ENCODE measurements at regions not wholly inside any gene's neighbourhood (a gene's known extent, or its start where the extent isn't known, plus 50 kb on each side); places are given as distances from the start of the nearest gene placed in this dataset.

- no peak for ATAC-seq
- no peak for TF ChIP-seq PPARA (CRISPR knock-in tag; IDR thresholded peaks at IDR 0.05; ENCODE audit: borderline replicate concordance)
- TF ChIP-seq ZNF8 (CRISPR knock-in tag; IDR thresholded peaks at IDR 0.05), result no peak
- no peak for TF ChIP-seq ZC3H10 (CRISPR knock-in tag; IDR thresholded peaks at IDR 0.05)
- no peak for TF ChIP-seq PATZ1 (CRISPR knock-in tag; IDR thresholded peaks at IDR 0.05; ENCODE audit: borderline replicate concordance)
- TF ChIP-seq TOX (CRISPR knock-in tag; IDR thresholded peaks at IDR 0.05; ENCODE audit: borderline replicate concordance), result no peak
- no peak for TF ChIP-seq ZFP30 (CRISPR knock-in tag; IDR thresholded peaks at IDR 0.05)
- TF ChIP-seq ESRRG (CRISPR knock-in tag; IDR thresholded peaks at IDR 0.05), result no peak
- no peak for TF ChIP-seq ARNTL (CRISPR knock-in tag; IDR thresholded peaks at IDR 0.05; ENCODE audit: borderline replicate concordance, low read depth)
- TF ChIP-seq, protein P1, sequence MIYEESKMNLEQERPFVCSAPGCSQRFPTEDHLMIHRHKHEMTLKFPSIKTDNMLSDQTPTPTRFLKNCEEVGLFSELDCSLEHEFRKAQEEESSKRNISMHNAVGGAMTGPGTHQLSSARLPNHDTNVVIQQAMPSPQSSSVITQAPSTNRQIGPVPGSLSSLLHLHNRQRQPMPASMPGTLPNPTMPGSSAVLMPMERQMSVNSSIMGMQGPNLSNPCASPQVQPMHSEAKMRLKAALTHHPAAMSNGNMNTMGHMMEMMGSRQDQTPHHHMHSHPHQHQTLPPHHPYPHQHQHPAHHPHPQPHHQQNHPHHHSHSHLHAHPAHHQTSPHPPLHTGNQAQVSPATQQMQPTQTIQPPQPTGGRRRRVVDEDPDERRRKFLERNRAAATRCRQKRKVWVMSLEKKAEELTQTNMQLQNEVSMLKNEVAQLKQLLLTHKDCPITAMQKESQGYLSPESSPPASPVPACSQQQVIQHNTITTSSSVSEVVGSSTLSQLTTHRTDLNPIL (CRISPR knock-in tag; IDR thresholded peaks at IDR 0.05; ENCODE audit: low read depth), result no peak
- no peak for TF ChIP-seq OSR1 (CRISPR knock-in tag; IDR thresholded peaks at IDR 0.05)
- TF ChIP-seq CSDC2 (CRISPR knock-in tag; IDR thresholded peaks at IDR 0.05), result no peak
- no peak for TF ChIP-seq ZNF565 (CRISPR knock-in tag; conservative IDR thresholded peaks at IDR 0.05; ENCODE audit: low read depth)
- TF ChIP-seq BACH2 (CRISPR knock-in tag; IDR thresholded peaks at IDR 0.05; ENCODE audit: borderline replicate concordance), result no peak
- no peak for TF ChIP-seq RARB (CRISPR knock-in tag; IDR thresholded peaks at IDR 0.05)
- TF ChIP-seq CSRNP3 (CRISPR knock-in tag; IDR thresholded peaks at IDR 0.05), result no peak
- TF ChIP-seq ZFP3 (CRISPR knock-in tag; IDR thresholded peaks at IDR 0.05), result no peak
- TF ChIP-seq ISL1 (CRISPR knock-in tag; IDR thresholded peaks at IDR 0.05), result no peak
Observed at GRCh38 chr4:71275004-71275403, 63.8 kb upstream of the SLC4A4 start.

DNA sequence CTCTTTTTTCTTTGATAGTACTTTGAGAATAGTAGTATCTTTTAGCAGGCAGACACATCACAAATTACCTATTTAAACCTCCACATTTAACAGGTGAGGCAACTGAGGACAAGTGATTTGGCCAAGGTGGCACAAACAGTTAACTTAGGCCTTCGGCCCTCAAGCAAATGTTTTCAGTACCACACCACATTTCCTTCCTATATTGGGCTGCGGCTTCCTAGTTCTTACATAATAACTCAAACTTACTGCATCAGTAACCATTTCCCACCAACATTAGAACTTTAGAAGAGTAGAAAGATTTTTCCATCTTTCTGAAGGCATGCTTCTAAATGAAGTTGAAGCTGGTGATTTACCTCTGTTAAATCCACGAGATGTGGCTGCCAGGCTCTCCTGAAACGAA, 63.2 kb upstream of the SLC4A4 start:
- no peak for TF ChIP-seq ARNTL (CRISPR knock-in tag; IDR thresholded peaks at IDR 0.05; ENCODE audit: borderline replicate concordance, low read depth)
- TF ChIP-seq PPARA (CRISPR knock-in tag; IDR thresholded peaks at IDR 0.05; ENCODE audit: borderline replicate concordance), result no peak
- TF ChIP-seq CSDC2 (CRISPR knock-in tag; IDR thresholded peaks at IDR 0.05), result no peak
- no peak for TF ChIP-seq ZNF8 (CRISPR knock-in tag; IDR thresholded peaks at IDR 0.05)
- TF ChIP-seq OSR1 (CRISPR knock-in tag; IDR thresholded peaks at IDR 0.05), result no peak
- TF ChIP-seq PATZ1 (CRISPR knock-in tag; IDR thresholded peaks at IDR 0.05; ENCODE audit: borderline replicate concordance), result no peak
- no peak for TF ChIP-seq ZFP3 (CRISPR knock-in tag; IDR thresholded peaks at IDR 0.05)
- TF ChIP-seq POU6F1 (CRISPR knock-in tag; IDR thresholded peaks at IDR 0.05; ENCODE audit: borderline replicate concordance, low read depth), result no peak
- no peak for TF ChIP-seq ZFP30 (CRISPR knock-in tag; IDR thresholded peaks at IDR 0.05)
- ATAC-seq, result no peak

DNA sequence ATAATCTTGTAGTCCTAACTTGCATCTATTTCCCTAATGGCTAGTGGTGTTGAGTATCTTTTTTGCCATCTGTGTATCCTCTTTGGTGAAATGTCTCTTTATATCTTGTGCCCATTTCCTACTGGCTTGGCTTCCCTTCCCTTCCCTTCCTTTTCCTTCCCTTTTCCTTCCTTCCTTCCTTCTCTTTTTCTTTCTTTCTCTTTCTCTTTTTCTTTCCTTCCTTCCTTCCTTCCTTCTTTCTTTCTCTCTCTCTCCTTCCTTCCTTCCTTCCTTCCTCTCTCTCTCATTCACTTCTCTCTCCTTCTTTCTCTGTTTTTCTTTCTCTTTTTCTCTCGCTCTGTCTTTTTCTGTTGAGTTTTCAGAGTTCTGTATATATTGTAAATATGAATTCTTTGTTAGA, 61.5 kb upstream of the SLC4A4 start:
- TF ChIP-seq TOX (CRISPR knock-in tag; IDR thresholded peaks at IDR 0.05; ENCODE audit: borderline replicate concordance), result no peak
- no peak for TF ChIP-seq CSRNP3 (CRISPR knock-in tag; IDR thresholded peaks at IDR 0.05)
- no peak for TF ChIP-seq POU6F1 (CRISPR knock-in tag; IDR thresholded peaks at IDR 0.05; ENCODE audit: borderline replicate concordance, low read depth)
- TF ChIP-seq BACH2 (CRISPR knock-in tag; IDR thresholded peaks at IDR 0.05; ENCODE audit: borderline replicate concordance), result no peak
- TF ChIP-seq ISL1 (CRISPR knock-in tag; IDR thresholded peaks at IDR 0.05), result no peak
- no peak for TF ChIP-seq ZFP30 (CRISPR knock-in tag; IDR thresholded peaks at IDR 0.05)
- ATAC-seq, result no peak

Measured in SK-N-SH treated with all-trans-retinoic acid at 6 μM for 48 hours (cell line).